PC-3 (cell line): ENCODE measurements at regions not wholly inside any gene's neighbourhood (a gene's known extent, or its start where the extent isn't known, plus 50 kb on each side); places are given as distances from the start of the nearest gene placed in this dataset.

Source experiments
- ATAC-seq: fragments of 200-7000 bp; cut with Tn5 transposase; 2 replicates; pipeline ENCODE4 v1.9.1; 2020; ENCODE audit warnings: mild to moderate bottlenecking, moderate library complexity
- BruUV-seq: library from RNA; stranded (reverse); fragments of 400-500 nt; replicated peaks from 2 replicates; lab custom pipeline; 2021; lab: Mats Ljungman, UMichigan
- CTCF ChIA-PET: fragments of 300-600 bp; sonication (Branson Sonifier 250); formaldehyde crosslinking; loops from one replicate; lab custom pipeline; 2022; ENCODE audit warnings: antibody characterized with exemption; lab: Charles Lee
- POLR2A ChIA-PET: fragments of 300-600 bp; sonication (Branson Sonifier 250); formaldehyde crosslinking; loops from one replicate; lab custom pipeline; 2022; ENCODE audit warnings: antibody characterized with exemption; ENCODE audit not compliant: unreplicated experiment; lab: Charles Lee
- DNase-seq: peaks from one replicate; pipeline ENCODE4 v3.0.0-alpha.2; 2015
- H2AFZ ChIP-seq: fragments of 300-600 bp; sonication (generic); 2 replicates; pipeline ENCODE4 v1.6.0; 2016; ENCODE audit warnings: antibody characterized with exemption, low read length
- H3F3A ChIP-seq: fragments of 300-600 bp; sonication (generic); one replicate; pipeline ENCODE4 v1.6.0; 2017; ENCODE audit warnings: antibody characterized with exemption, low read length, control low read depth, mild to moderate bottlenecking; ENCODE audit not compliant: unreplicated experiment
- H3K27ac ChIP-seq: fragments of 300-600 bp; sonication (generic); 2 replicates; pipeline ENCODE4 v1.5.1; 2016; ENCODE audit warnings: mild to moderate bottlenecking, low read length
- H3K27me3 ChIP-seq: fragments of 300-600 bp; sonication (generic); 2 replicates; pipeline ENCODE4 v1.6.1; 2016; ENCODE audit warnings: low read length, mixed read lengths
- H3K36me3 ChIP-seq: fragments of 300-600 bp; sonication (generic); 2 replicates; pipeline ENCODE4 v1.6.1; 2016; ENCODE audit warnings: low read depth, mixed run types, low read length, mixed read lengths
- H3K4me1 ChIP-seq: fragments of 300-600 bp; sonication (generic); 2 replicates; pipeline ENCODE4 v1.5.1; 2016; ENCODE audit warnings: low read length; ENCODE audit not compliant: insufficient read depth
- H3K4me2 ChIP-seq: fragments of 300-600 bp; sonication (generic); 2 replicates; pipeline ENCODE4 v1.6.0; 2016; ENCODE audit warnings: low read length
- H3K4me3 ChIP-seq: fragments of 300-600 bp; sonication (generic); 2 replicates; pipeline ENCODE4 v1.5.1; 2016; ENCODE audit warnings: mild to moderate bottlenecking, low read length, mixed read lengths
- H3K79me2 ChIP-seq: fragments of 300-600 bp; sonication (generic); 2 replicates; pipeline ENCODE4 v1.6.1; 2017; ENCODE audit warnings: low read length, mixed read lengths
- H3K9ac ChIP-seq: fragments of 300-600 bp; sonication (generic); 2 replicates; pipeline ENCODE4 v1.6.0; 2016; ENCODE audit warnings: mild to moderate bottlenecking, low read length
- H3K9me2 ChIP-seq: fragments of 300-600 bp; sonication (generic); replicated peaks from 2 replicates; pipeline ENCODE4 v1.6.1; 2016; ENCODE audit warnings: mixed run types, low read length, mixed read lengths
- H3K9me3 ChIP-seq: fragments of 300-600 bp; sonication (generic); 2 replicates; pipeline ENCODE4 v1.6.1; 2016; ENCODE audit warnings: low read length, mixed read lengths
- H4K20me1 ChIP-seq: fragments of 300-600 bp; sonication (generic); 2 replicates; pipeline ENCODE4 v1.6.1; 2016; ENCODE audit warnings: low read length, mixed read lengths
- CTCF ChIP-seq: fragments of 300-600 bp; sonication (generic); conservative IDR thresholded peaks from 2 replicates; pipeline ENCODE4 v1.5.1; 2017; ENCODE audit warnings: antibody characterized with exemption, low read depth, mild to moderate bottlenecking, low read length
- EZH2 ChIP-seq: fragments of 300-600 bp; sonication (generic); IDR thresholded peaks from one replicate; pipeline ENCODE4 v1.6.1; 2017; ENCODE audit warnings: antibody characterized with exemption, mild to moderate bottlenecking, low read length; ENCODE audit not compliant: unreplicated experiment
- EZH2phosphoT487 ChIP-seq: fragments of 300-600 bp; sonication (generic); IDR thresholded peaks from 2 replicates; pipeline ENCODE4 v1.6.1; 2018; ENCODE audit warnings: mild to moderate bottlenecking, antibody characterized with exemption, low read length, borderline replicate concordance
- intact Hi-C: fragments of 100-400 bp; cut with micrococcal nuclease; formaldehyde crosslinking; loops from 2 replicates; pipeline ENCODE4 v1.9.0; 2023

GRCh38 chr5:122705851-122706250 is 69.0 kb upstream of the SNX2 start:
- POLR2A ChIA-PET, result no interaction called here
- H4K20me1 ChIP-seq, result no peaks in the 10 kb centered on the region
- H3K9me2 ChIP-seq, result no peaks in the 10 kb centered on the region
- H3K27me3 ChIP-seq, result no peaks in the 10 kb centered on the region
- H3K27ac ChIP-seq, result no peak overlapping the region
- H3F3A ChIP-seq, result no peaks in the 10 kb centered on the region
- ATAC-seq (no peak), DNase-seq (no peak)
- no peaks in the 10 kb centered on the region for H3K9me3 ChIP-seq
- BruUV-seq, result no TSS peak
- H3K79me2 ChIP-seq, result no peaks in the 10 kb centered on the region
- H3K4me2 ChIP-seq, result no peak overlapping the region
- intact Hi-C loops, result loop anchor here (2.0 to 10.0 kb wide), 2 partner anchors 21 to 639 kb away; no protein-coding TSS in a partner anchor
- CTCF ChIA-PET, result no interaction called here
- no peaks in the 10 kb centered on the region for H3K4me1 ChIP-seq
- no peak for TF ChIP-seq EZH2
- no peak for TF ChIP-seq CTCF
- no peak overlapping the region for H3K9ac ChIP-seq
- H3K4me3 ChIP-seq, result no peak overlapping the region
- H2AFZ ChIP-seq, result no peak overlapping the region
- H3K36me3 ChIP-seq, result no peaks in the 10 kb centered on the region

- Histone ChIP-seq H3K4me3 (no peak overlapping the region), H4K20me1 (no peaks in the 10 kb centered on the region), H3K27me3 (no peaks in the 10 kb centered on the region), H3K4me2 (no peak overlapping the region), H3K9me2 (no peaks in the 10 kb centered on the region), H3K4me1 (no peaks in the 10 kb centered on the region), H3F3A (no peaks in the 10 kb centered on the region), H3K9ac (no peak overlapping the region), H3K9me3 (no peaks in the 10 kb centered on the region), H3K27ac (no peak overlapping the region), H3K79me2 (no peaks in the 10 kb centered on the region), H3K36me3 (no peaks in the 10 kb centered on the region), H2AFZ (no peak overlapping the region)
- DNase-seq (peak; percentile 56), ATAC-seq (peak; percentile 90)
- no peak for TF ChIP-seq EZH2phosphoT487
- TF ChIP-seq CTCF, result no peak
- TF ChIP-seq EZH2, result no peak
- CTCF ChIA-PET, result no interaction called here
- POLR2A ChIA-PET, result no interaction called here
- no TSS peak for BruUV-seq
- intact Hi-C loops, result loop anchor here (10.0 kb wide), 1 partner anchor 637 kb away; no protein-coding TSS in a partner anchor
Observed at GRCh38 chr5:122707796-122708195, 67.1 kb upstream of the SNX2 start.

- Histone ChIP-seq H2AFZ (no peak overlapping the region), H3F3A (no peaks in the 10 kb centered on the region), H4K20me1 (no peaks in the 10 kb centered on the region), H3K27ac (no peak overlapping the region), H3K79me2 (no peaks in the 10 kb centered on the region), H3K9me2 (no peaks in the 10 kb centered on the region), H3K9ac (no peak overlapping the region), H3K27me3 (no peaks in the 10 kb centered on the region), H3K4me2 (no peak overlapping the region), H3K4me1 (no peaks in the 10 kb centered on the region), H3K9me3 (no peaks in the 10 kb centered on the region), H3K4me3 (no peak overlapping the region), H3K36me3 (no peaks in the 10 kb centered on the region)
- ATAC-seq (no peak), DNase-seq (no peak)
- POLR2A ChIA-PET, result no interaction called here
- no TSS peak for BruUV-seq
- no peak for TF ChIP-seq EZH2phosphoT487
- TF ChIP-seq EZH2, result no peak
- TF ChIP-seq CTCF, result no peak
- intact Hi-C loops, result no loop called here
- CTCF ChIA-PET, result no interaction called here
Observed at GRCh38 chr5:122713041-122713440, 61.8 kb upstream of the SNX2 start.
